G401 (cell line): ENCODE measurements at regions not wholly inside any gene's neighbourhood (a gene's known extent, or its start where the extent isn't known, plus 50 kb on each side); places are given as distances from the start of the nearest gene placed in this dataset.
"Not testable (repeated sequence)": the region's sequence is repeated elsewhere in the genome, so short reads cannot be mapped to it uniquely, and the experiment has no call there.

Experiments
- DNase-seq: peaks from one replicate; pipeline ENCODE4 v3.0.0-alpha.2; 2015; ENCODE audit warnings: low spot score
- in situ Hi-C: cut with HindIII; loops from 2 replicates; pipeline ENCODE4 v1.10.0; 2016; ENCODE audit warnings: low sequenced_read_pairs, mixed read lengths

- in situ Hi-C loops = no loop called here
- DNase-seq = peak; percentile 74
Measured at GRCh38 chr7:118861581-118861980, 637.1 kb downstream of the ANKRD7 start.

DNA sequence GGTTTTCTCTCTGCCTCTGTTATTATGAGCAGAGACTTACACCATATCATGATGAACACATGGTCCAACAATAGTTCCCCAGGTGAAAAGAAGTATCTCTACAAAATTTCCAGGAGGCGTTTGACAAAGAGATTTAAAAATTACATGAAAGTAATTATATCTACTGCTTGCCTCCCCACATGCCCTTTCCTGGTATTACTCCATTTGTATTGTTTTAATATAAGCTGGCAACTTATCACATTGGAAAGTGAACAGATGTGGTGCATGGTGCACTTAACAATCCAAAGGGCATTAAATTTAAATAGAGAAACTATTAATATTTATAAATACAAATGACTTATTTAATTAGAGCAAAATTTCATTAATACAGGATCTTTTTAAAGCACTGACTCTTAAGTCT lies 638.2 kb downstream of the ANKRD7 start:
- DNase-seq = no peak
- in situ Hi-C loops = no loop called here

DNA sequence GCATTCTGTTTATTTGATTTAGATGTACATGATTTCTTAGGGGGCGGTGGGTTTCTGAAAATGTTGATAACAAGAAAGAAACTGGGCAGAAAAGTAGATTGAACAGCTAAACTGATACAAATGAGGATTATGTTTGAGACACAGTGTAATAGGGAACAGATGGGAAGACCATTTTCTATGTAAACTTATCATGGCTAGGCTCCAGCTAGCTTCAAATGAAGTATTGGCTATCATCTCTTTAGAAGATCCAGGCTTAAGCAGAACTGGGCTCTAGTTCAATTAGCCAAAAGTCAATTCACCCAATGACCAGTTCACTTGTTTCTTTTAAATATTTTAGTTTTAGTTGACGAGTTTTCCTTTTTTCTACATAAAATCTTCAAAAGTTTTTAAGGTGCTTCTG lies 639.5 kb downstream of the ANKRD7 start:
- DNase-seq = peak; percentile 67
- in situ Hi-C loops = no loop called here

DNA sequence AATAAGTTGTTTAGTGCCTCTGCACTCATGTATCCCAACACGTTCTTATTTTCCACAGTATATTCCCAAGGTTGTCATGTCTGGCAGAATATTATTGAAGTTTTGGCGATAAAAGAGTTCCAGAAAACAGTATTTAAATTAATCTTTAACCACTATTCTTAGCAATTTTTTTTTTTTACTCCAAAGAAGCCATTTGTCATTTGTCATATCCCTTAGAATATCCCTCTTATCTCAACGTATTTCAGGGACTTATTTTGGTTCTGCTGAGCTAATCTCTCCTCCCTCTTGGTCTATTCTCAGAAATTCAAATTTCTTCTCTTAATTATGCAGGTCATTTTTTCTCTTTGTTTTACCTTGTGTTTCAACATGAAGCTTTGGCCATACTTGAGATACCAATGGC lies 643.4 kb downstream of the ANKRD7 start:
- DNase-seq = no peak
- in situ Hi-C loops = no loop called here

DNA sequence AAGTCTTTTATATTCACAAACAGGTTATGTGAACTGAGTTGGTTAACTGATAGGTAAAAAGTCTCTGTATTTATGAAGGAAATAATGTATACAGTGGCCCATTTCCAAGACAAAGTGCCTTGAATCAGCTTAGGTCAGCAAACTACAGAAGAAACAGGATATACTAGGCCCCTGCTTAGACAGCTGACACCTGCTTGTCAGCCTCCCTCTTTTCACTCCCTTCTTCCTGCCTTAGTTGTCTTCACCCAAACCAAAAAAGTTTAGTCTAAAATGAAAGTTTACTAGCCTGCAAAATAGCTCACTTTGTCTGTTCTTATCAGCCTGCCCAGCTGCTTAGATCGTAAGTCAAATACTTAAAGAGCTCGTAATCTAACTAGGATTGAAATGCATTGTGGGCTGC lies 644.6 kb downstream of the ANKRD7 start:
- DNase-seq, in situ Hi-C loops: not testable (repeated sequence)

DNA sequence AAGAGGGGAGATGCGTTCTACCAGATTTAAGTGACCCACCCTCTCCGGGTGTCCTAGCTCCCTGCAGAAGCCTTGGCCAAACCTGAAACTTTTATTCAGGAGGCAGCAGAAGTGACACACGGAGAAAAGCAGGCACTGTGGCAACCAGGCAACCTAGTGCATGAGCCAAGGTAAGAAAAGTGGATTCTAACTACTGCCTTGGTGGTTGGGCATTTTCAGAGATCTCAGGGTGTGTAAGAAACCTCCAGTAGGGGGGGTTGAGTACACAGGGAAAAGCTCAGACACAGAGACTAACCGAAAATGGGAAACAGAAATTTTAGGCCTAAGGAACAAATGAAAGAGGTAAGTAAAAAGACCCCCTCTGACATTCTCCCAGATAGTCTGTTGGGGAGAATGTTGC lies 645.7 kb downstream of the ANKRD7 start:
- no peak for DNase-seq
- in situ Hi-C loops = no loop called here

GRCh38 chr7:118872568-118872967 lies 648.1 kb downstream of the ANKRD7 start:
- in situ Hi-C loops = no loop called here
- DNase-seq = no peak

DNA sequence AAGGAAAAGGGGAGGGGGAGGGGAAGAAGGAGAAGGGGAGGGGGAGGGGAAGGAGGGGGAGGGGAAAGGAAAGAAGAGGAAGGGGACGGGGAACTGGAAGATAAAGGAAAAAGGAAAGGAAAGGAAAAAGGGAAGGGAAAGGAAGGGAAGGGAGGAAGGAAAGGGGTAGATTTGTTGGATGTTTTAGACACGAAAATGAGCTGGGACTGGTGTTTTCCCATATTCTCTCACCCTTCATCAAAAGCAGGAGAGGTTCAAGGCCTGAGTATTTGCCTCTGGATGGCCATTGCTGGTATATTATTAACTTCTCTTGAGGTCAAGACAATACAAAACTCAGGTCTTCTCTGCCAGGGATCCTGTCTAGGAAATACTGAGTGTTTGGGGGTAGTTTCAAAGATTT lies 652.7 kb downstream of the ANKRD7 start:
- no peak for DNase-seq
- in situ Hi-C loops = no loop called here

DNA sequence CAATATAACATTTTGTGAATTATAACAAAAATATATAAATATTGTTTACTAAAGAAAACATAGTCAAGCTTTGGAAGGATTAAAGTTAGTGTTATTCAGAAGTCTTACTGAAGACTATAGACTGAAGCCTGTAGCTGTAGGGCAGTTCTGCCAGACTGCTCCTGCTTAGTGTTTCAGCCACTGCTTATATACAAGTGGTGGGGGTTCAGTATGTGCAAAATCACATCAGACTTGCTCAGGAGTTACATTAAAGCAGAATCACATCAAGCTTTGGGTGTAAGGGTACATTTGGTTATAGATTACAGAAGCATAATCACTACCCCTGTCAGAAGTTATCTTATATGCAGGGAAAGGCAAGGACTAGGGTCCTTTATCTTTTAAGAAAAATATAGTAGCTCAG lies 653.8 kb downstream of the ANKRD7 start:
- DNase-seq = no peak
- in situ Hi-C loops = no loop called here

- DNase-seq = no peak
- in situ Hi-C loops = no loop called here
Measured at GRCh38 chr7:118898284-118898683, 673.8 kb downstream of the ANKRD7 start.

- in situ Hi-C loops = no loop called here
- DNase-seq = no peak
Measured at GRCh38 chr7:118902600-118902999, 678.1 kb downstream of the ANKRD7 start.

GRCh38 chr7:118907911-118908527 lies 683.5 kb downstream of the ANKRD7 start:
- in situ Hi-C loops = no loop called here
- DNase-seq = no peak

DNA sequence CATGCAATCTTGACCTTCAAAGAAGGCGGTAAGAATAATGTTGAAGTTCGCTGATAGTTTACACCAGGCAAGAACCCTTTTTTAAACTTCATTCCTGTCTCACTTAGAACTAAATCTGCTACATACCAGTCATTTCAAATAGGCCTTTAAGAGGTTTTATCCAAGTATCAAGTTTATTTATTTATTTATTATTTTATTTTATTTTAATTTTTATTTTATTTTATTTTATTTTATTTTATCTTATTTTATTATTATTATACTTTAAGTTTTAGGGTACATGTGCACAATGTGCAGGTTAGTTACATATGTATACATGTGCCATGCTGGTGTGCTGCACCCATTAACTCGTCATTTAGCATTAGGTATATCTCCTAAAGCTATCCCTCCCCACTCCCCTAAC lies 691.6 kb downstream of the ANKRD7 start:
- in situ Hi-C loops = not testable (repeated sequence)

DNA sequence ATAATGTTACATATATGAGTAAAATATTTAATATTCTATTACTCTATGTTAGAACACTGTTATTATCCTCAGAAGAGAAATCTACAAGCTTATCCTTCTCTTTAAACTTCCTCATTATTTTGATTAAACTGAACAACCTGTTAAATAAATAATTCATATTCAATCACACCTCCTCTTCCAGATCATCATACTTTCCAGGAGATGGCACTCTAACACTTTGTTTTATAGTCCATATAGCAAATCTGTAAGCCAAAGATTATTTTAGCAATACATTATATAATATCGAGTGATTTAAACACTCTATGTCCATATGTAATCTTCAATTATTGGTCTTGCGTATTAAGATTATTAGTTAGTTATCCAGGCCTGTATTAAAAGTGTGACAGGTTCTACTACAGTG lies 694.1 kb downstream of the ANKRD7 start:
- in situ Hi-C loops = no loop called here
- DNase-seq = no peak

More for the DNA sequence above, 691.6 kb downstream of the ANKRD7 start:
- not testable (repeated sequence) for DNase-seq

- in situ Hi-C loops = no loop called here
- no peak for DNase-seq
Measured at GRCh38 chr7:118938845-118939244, 714.3 kb downstream of the ANKRD7 start.

GRCh38 chr7:118944271-118944670 lies 719.8 kb downstream of the ANKRD7 start:
- no peak for DNase-seq
- in situ Hi-C loops = no loop called here

DNA sequence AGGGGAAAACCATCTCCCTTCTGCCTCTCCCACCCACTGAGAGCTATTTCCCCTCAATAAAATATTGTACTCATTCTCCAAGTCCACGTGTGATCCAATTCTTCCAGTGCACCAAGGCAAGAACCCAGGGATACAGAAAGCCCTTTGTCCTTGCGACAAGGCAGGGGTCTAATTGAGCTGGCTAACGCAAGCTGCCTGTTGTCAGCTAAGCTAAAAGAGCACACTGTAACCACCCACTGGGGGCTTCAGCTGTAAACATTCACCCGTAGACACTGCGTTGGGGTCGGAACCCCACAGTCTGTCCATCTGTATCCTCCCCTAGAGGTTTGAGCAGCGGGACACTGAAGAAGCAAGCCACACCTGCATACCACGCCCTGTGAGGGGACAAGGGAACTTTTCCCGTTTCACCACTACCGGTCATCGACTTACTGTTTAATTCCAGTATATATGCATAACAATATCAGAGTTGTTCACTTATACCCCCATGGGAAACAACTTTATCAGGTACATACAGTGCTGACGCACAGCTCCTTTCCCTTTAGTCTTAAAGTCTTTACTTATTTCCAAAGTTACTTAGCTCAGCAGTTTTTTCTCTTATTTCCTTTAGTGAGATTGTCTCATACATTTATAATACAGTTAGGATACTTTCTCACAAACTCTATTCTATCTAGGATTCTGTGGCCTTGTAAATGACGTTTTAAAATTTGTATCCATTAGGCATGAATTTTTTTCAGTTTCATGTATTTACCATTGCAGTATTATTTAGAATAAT lies 721.6 kb downstream of the ANKRD7 start:
- no peak for DNase-seq
- in situ Hi-C loops = no loop called here

GRCh38 chr7:118948508-118948907 lies 724.0 kb downstream of the ANKRD7 start:
- no peak for DNase-seq
- in situ Hi-C loops = no loop called here

- no peak for DNase-seq
- in situ Hi-C loops = no loop called here
Measured at GRCh38 chr7:118949031-118949430, 724.5 kb downstream of the ANKRD7 start.

GRCh38 chr7:118956285-118956684 lies 731.8 kb downstream of the ANKRD7 start:
- DNase-seq, in situ Hi-C loops: not testable (repeated sequence)

GRCh38 chr7:118969370-118969769 lies 744.9 kb downstream of the ANKRD7 start:
- DNase-seq = no peak
- in situ Hi-C loops = no loop called here
